G401.6 (cell line): ENCODE measurements at regions not wholly inside any gene's neighbourhood (a gene's known extent, or its start where the extent isn't known, plus 50 kb on each side); places are given as distances from the start of the nearest gene placed in this dataset.

ENCODE experiments used
- FAIRE-seq: peaks from 2 replicates; lab custom pipeline; 2012; peaks lifted over from hg19 to GRCh38; lab: Jason Lieb, UNC

GRCh38 chr6:50236164-50236563, 186.4 kb upstream of the DEFB112 start:
- FAIRE-seq = no peak

- no peak for FAIRE-seq
Measured at GRCh38 chr6:50239853-50240252, 190.1 kb upstream of the DEFB112 start.

- FAIRE-seq = no peak
Measured at GRCh38 chr6:50240986-50241385, 191.3 kb upstream of the DEFB112 start.

- no peak for FAIRE-seq
Measured at GRCh38 chr6:50249493-50249892, 199.8 kb upstream of the DEFB112 start.

GRCh38 chr6:50257322-50257721, 207.6 kb upstream of the DEFB112 start:
- no peak for FAIRE-seq

GRCh38 chr6:50259903-50260302, 210.2 kb upstream of the DEFB112 start:
- no peak for FAIRE-seq

GRCh38 chr6:50264995-50265571, 215.4 kb upstream of the DEFB112 start:
- no peak for FAIRE-seq

- FAIRE-seq = no peak
Measured at GRCh38 chr6:50270415-50270814, 220.7 kb upstream of the DEFB112 start.

GRCh38 chr6:50271266-50271665, 221.5 kb upstream of the DEFB112 start:
- no peak for FAIRE-seq

GRCh38 chr6:50271817-50272216, 222.1 kb upstream of the DEFB112 start:
- no peak for FAIRE-seq

GRCh38 chr6:50272611-50273010, 222.9 kb upstream of the DEFB112 start:
- FAIRE-seq = no peak

GRCh38 chr6:50276771-50277261, 227.1 kb upstream of the DEFB112 start:
- no peak for FAIRE-seq

GRCh38 chr6:50277774-50278173, 228.0 kb upstream of the DEFB112 start:
- FAIRE-seq = no peak

- FAIRE-seq = no peak
Measured at GRCh38 chr6:50278663-50279062, 228.9 kb upstream of the DEFB112 start.

- no peak for FAIRE-seq
Measured at GRCh38 chr6:50285735-50286134, 236.0 kb upstream of the DEFB112 start.

GRCh38 chr6:50288241-50288640, 238.5 kb upstream of the DEFB112 start:
- FAIRE-seq = no peak

- FAIRE-seq = no peak
Measured at GRCh38 chr6:50288881-50289280, 239.2 kb upstream of the DEFB112 start.

GRCh38 chr6:50289366-50289765, 239.6 kb upstream of the DEFB112 start:
- FAIRE-seq = no peak

- no peak for FAIRE-seq
Measured at GRCh38 chr6:50301307-50301706, 251.6 kb upstream of the DEFB112 start.

- no peak for FAIRE-seq
Measured at GRCh38 chr6:50305660-50306059, 255.9 kb upstream of the DEFB112 start.

GRCh38 chr6:50318536-50318935, 268.8 kb upstream of the DEFB112 start:
- no peak for FAIRE-seq

- no peak for FAIRE-seq
Measured at GRCh38 chr6:50330347-50330746, 280.6 kb upstream of the DEFB112 start.

GRCh38 chr6:50330963-50331362, 281.2 kb upstream of the DEFB112 start:
- FAIRE-seq = no peak

GRCh38 chr6:50333696-50334095, 284.0 kb upstream of the DEFB112 start:
- no peak for FAIRE-seq
